MM.1S (cell line): ENCODE measurements at regions not wholly inside any gene's neighbourhood (a gene's known extent, or its start where the extent isn't known, plus 50 kb on each side); places are given as distances from the start of the nearest gene placed in this dataset.

Experiments
- CTCF ChIP-seq: fragments of 300-600 bp; sonication (generic); IDR thresholded peaks from 2 replicates; pipeline ENCODE4 v1.5.1; 2016; ENCODE audit warnings: antibody characterized with exemption, low read length, mixed read lengths
- EZH2 ChIP-seq: fragments of 300-600 bp; sonication (generic); optimal IDR thresholded peaks from 2 replicates; pipeline ENCODE3; 2017; ENCODE audit warnings: low read depth, mild to moderate bottlenecking, antibody characterized with exemption, low read length, mixed read lengths

GRCh38 chr6:44617416-44617815 is 229.9 kb downstream of the CDC5L start:
- TF ChIP-seq CTCF (no peak), EZH2 (no peak)
